ENCODE measurements at regions not wholly inside any gene's neighbourhood (a gene's known extent, or its start where the extent isn't known, plus 50 kb on each side); places are given as distances from the start of the nearest gene placed in this dataset.

DNA sequence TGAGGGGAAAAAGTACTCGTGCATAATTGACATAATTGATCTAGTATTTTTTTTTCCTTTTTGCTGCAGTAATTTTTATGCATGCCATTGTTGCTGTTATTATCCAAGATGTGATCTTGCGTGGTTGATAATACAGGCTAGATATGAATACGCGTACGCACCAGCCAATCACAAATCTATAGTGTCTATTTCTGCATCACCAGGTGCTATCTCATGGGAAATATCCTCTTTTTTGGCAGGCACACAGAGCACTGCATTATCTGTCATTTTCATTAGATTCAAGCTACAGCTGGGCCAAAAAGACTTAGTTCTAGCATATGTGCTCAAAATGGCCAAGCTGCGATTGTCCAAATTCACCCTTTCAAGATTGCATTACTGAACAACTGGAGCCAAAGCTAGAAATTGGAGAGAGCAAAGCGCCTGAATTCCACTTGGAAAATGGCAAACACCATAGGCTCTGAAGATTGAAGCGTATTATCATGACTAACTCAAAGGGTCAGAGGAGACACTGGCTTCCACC, 181.1 kb downstream of the TSHZ3 start:
- H3K27ac ChIP-seq (ENCODE audit: low read length), result no peak overlapping the region
- H2AFZ ChIP-seq (ENCODE audit: low read depth, low read length), result no peak overlapping the region
- no peak overlapping the region for H3K4me2 ChIP-seq (ENCODE audit: low read length)
- no peaks in the 10 kb centered on the region for H3K36me3 ChIP-seq (ENCODE audit: insufficient read depth, low read length)
- peaks cover 5% of the 10 kb centered on the region for H3F3A ChIP-seq (ENCODE audit: insufficient read depth, low read length, poor library complexity, severe bottlenecking)
- no peak overlapping the region for H3K9ac ChIP-seq (ENCODE audit: low read length)
- H3K79me2 ChIP-seq (replicated peaks; ENCODE audit: insufficient read depth, low read length), result no peaks in the 10 kb centered on the region
- no peaks in the 10 kb centered on the region for H3K27me3 ChIP-seq (ENCODE audit: insufficient read depth, low read depth, low read length)
- TF ChIP-seq MXI1 (conservative IDR thresholded peaks at IDR 0.05; ENCODE audit: poor library complexity, severe bottlenecking), result no peak
- no peak for TF ChIP-seq POLR2AphosphoS5 (IDR thresholded peaks at IDR 0.05)
- TF ChIP-seq TAF1 (IDR thresholded peaks at IDR 0.05; ENCODE audit: low read depth), result no peak
- no peak for TF ChIP-seq EP300 (conservative IDR thresholded peaks at IDR 0.05; ENCODE audit: poor library complexity, severe bottlenecking)
- TF ChIP-seq EZH2 (IDR thresholded peaks at IDR 0.05; ENCODE audit: borderline replicate concordance, insufficient read depth, low read length, poor library complexity, severe bottlenecking), result no peak
- H3K9me3 ChIP-seq (ENCODE audit: low read length), result no peaks in the 10 kb centered on the region
- H4K20me1 ChIP-seq (ENCODE audit: insufficient read depth), result no peaks in the 10 kb centered on the region
- H3K9me2 ChIP-seq (ENCODE audit: insufficient read depth, low read length), result no peaks in the 10 kb centered on the region
- no peak overlapping the region for H3K4me3 ChIP-seq (ENCODE audit: low read length)

DNA sequence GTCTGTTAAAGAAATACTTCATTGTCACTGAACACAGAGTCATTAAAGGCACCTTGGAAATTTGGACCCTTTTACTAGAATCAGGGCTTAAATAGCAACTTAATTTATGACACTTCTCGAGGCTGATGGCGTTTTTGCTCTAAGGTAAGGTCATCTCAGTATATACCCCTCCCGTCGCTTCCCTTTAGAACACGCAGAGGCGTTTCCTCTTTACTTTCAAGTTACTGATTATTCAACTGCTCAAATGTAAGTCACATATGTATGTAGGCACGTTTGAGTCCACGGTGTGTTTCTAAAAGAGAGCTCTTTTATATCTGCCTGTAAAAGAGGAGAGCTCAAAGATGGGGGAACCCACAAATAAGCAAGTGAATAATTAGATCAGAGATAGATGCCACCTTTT, 181.5 kb downstream of the TSHZ3 start:
- Histone ChIP-seq H3K9me2 (ENCODE audit: insufficient read depth, low read length) (no peaks in the 10 kb centered on the region), H3K36me3 (ENCODE audit: insufficient read depth, low read length) (no peaks in the 10 kb centered on the region), H3K4me2 (ENCODE audit: low read length) (no peak overlapping the region), H3K27ac (ENCODE audit: low read length) (no peak overlapping the region), H3K4me3 (ENCODE audit: low read length) (no peak overlapping the region), H4K20me1 (ENCODE audit: insufficient read depth) (no peaks in the 10 kb centered on the region), H3K9me3 (ENCODE audit: low read length) (no peaks in the 10 kb centered on the region), H3K79me2 (replicated peaks; ENCODE audit: insufficient read depth, low read length) (no peaks in the 10 kb centered on the region), H3K9ac (ENCODE audit: low read length) (no peak overlapping the region), H2AFZ (ENCODE audit: low read depth, low read length) (no peak overlapping the region), H3K27me3 (ENCODE audit: insufficient read depth, low read depth, low read length) (no peaks in the 10 kb centered on the region), H3F3A (ENCODE audit: insufficient read depth, low read length, poor library complexity, severe bottlenecking) (peaks cover 5% of the 10 kb centered on the region)
- TF ChIP-seq, protein P1, sequence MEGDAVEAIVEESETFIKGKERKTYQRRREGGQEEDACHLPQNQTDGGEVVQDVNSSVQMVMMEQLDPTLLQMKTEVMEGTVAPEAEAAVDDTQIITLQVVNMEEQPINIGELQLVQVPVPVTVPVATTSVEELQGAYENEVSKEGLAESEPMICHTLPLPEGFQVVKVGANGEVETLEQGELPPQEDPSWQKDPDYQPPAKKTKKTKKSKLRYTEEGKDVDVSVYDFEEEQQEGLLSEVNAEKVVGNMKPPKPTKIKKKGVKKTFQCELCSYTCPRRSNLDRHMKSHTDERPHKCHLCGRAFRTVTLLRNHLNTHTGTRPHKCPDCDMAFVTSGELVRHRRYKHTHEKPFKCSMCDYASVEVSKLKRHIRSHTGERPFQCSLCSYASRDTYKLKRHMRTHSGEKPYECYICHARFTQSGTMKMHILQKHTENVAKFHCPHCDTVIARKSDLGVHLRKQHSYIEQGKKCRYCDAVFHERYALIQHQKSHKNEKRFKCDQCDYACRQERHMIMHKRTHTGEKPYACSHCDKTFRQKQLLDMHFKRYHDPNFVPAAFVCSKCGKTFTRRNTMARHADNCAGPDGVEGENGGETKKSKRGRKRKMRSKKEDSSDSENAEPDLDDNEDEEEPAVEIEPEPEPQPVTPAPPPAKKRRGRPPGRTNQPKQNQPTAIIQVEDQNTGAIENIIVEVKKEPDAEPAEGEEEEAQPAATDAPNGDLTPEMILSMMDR (IDR thresholded peaks at IDR 0.05; ENCODE audit: poor library complexity, severe bottlenecking), result no peak
- TF ChIP-seq RAD21 (conservative IDR thresholded peaks at IDR 0.05) (no peak), EZH2 (IDR thresholded peaks at IDR 0.05; ENCODE audit: borderline replicate concordance, insufficient read depth, low read length, poor library complexity, severe bottlenecking) (no peak)
- TF ChIP-seq, protein P2, sequence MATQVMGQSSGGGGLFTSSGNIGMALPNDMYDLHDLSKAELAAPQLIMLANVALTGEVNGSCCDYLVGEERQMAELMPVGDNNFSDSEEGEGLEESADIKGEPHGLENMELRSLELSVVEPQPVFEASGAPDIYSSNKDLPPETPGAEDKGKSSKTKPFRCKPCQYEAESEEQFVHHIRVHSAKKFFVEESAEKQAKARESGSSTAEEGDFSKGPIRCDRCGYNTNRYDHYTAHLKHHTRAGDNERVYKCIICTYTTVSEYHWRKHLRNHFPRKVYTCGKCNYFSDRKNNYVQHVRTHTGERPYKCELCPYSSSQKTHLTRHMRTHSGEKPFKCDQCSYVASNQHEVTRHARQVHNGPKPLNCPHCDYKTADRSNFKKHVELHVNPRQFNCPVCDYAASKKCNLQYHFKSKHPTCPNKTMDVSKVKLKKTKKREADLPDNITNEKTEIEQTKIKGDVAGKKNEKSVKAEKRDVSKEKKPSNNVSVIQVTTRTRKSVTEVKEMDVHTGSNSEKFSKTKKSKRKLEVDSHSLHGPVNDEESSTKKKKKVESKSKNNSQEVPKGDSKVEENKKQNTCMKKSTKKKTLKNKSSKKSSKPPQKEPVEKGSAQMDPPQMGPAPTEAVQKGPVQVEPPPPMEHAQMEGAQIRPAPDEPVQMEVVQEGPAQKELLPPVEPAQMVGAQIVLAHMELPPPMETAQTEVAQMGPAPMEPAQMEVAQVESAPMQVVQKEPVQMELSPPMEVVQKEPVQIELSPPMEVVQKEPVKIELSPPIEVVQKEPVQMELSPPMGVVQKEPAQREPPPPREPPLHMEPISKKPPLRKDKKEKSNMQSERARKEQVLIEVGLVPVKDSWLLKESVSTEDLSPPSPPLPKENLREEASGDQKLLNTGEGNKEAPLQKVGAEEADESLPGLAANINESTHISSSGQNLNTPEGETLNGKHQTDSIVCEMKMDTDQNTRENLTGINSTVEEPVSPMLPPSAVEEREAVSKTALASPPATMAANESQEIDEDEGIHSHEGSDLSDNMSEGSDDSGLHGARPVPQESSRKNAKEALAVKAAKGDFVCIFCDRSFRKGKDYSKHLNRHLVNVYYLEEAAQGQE (IDR thresholded peaks at IDR 0.05; ENCODE audit: borderline replicate concordance), result no peak

DNA sequence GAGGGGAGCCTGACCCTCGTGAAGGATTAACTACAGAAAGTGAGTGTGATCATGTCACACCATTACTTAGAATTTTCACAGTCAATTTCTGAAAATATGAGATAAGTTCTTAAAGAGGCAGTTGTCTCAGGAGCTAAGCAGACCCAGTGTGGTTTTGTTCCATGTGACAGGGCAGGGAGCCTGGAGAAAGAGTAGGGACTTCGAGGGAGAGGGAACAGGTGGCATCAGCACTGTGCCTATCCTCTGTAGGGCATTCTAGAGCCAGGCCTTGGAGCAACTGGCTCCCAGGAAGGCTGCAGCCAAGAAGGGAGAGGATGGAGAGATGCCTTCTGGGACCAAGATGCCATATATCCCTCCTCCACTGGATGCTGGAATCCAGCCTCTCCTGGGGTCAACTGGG, 183.0 kb downstream of the TSHZ3 start:
- no peak overlapping the region for H2AFZ ChIP-seq (ENCODE audit: low read depth, low read length)
- H3K36me3 ChIP-seq (ENCODE audit: insufficient read depth, low read length), result no peaks in the 10 kb centered on the region
- H3K4me3 ChIP-seq (ENCODE audit: low read length), result no peak overlapping the region
- no peaks in the 10 kb centered on the region for H3K9me3 ChIP-seq (ENCODE audit: low read length)
- no peak overlapping the region for H3K9ac ChIP-seq (ENCODE audit: low read length)
- H3K9me2 ChIP-seq (ENCODE audit: insufficient read depth, low read length), result no peaks in the 10 kb centered on the region
- no peak overlapping the region for H3K27ac ChIP-seq (ENCODE audit: low read length)
- no peaks in the 10 kb centered on the region for H3K79me2 ChIP-seq (replicated peaks; ENCODE audit: insufficient read depth, low read length)
- peak overlapping the region; percentile 24 for H3K4me2 ChIP-seq (ENCODE audit: low read length)
- H4K20me1 ChIP-seq (ENCODE audit: insufficient read depth), result no peaks in the 10 kb centered on the region
- no peaks in the 10 kb centered on the region for H3K27me3 ChIP-seq (ENCODE audit: insufficient read depth, low read depth, low read length)
- TF ChIP-seq EZH2 (IDR thresholded peaks at IDR 0.05; ENCODE audit: borderline replicate concordance, insufficient read depth, low read length, poor library complexity, severe bottlenecking) (no peak), SMC3 (conservative IDR thresholded peaks at IDR 0.05; ENCODE audit: poor library complexity) (no peak), TAF1 (IDR thresholded peaks at IDR 0.05; ENCODE audit: low read depth) (no peak), POLR2AphosphoS5 (IDR thresholded peaks at IDR 0.05) (no peak), MXI1 (conservative IDR thresholded peaks at IDR 0.05; ENCODE audit: poor library complexity, severe bottlenecking) (no peak)
- peaks cover 5% of the 10 kb centered on the region for H3F3A ChIP-seq (ENCODE audit: insufficient read depth, low read length, poor library complexity, severe bottlenecking)

All from neural cell (in vitro differentiated cells).